ENCODE measurements at regions not wholly inside any gene's neighbourhood (a gene's known extent, or its start where the extent isn't known, plus 50 kb on each side); places are given as distances from the start of the nearest gene placed in this dataset.

GRCh38 chr9:105828171-105828570, 133.8 kb downstream of the TMEM38B start:
- no peak for DNase-seq

GRCh38 chr9:105828596-105829213, 134.4 kb downstream of the TMEM38B start:
- no peak for DNase-seq

- DNase-seq = no peak
These were observed 136.1 kb downstream of the TMEM38B start for GRCh38 chr9:105830461-105830860.

- no peak for DNase-seq
These were observed 137.9 kb downstream of the TMEM38B start for GRCh38 chr9:105832096-105832710.

GRCh38 chr9:105833271-105833975, 139.1 kb downstream of the TMEM38B start:
- DNase-seq = no peak

- DNase-seq = no peak
These were observed 140.1 kb downstream of the TMEM38B start for GRCh38 chr9:105834404-105834803.

- no peak for DNase-seq
These were observed 141.4 kb downstream of the TMEM38B start for GRCh38 chr9:105835721-105836120.

- no peak for DNase-seq
These were observed 142.8 kb downstream of the TMEM38B start for GRCh38 chr9:105836936-105837660.

- DNase-seq = no peak
These were observed 147.2 kb downstream of the TMEM38B start for GRCh38 chr9:105841562-105841961.

GRCh38 chr9:105842023-105842644, 147.8 kb downstream of the TMEM38B start:
- no peak for DNase-seq

- DNase-seq = no peak
These were observed 152.5 kb downstream of the TMEM38B start for GRCh38 chr9:105846825-105847224.

- DNase-seq = no peak
These were observed 156.6 kb downstream of the TMEM38B start for GRCh38 chr9:105850852-105851500.

- DNase-seq = no peak
These were observed 159.9 kb downstream of the TMEM38B start for GRCh38 chr9:105854026-105854782.

- no peak for DNase-seq
These were observed 160.7 kb downstream of the TMEM38B start for GRCh38 chr9:105854783-105855724.

- no peak for DNase-seq
These were observed 161.6 kb downstream of the TMEM38B start for GRCh38 chr9:105855987-105856386.

GRCh38 chr9:105858006-105858690, 163.8 kb downstream of the TMEM38B start:
- DNase-seq = no peak

- no peak for DNase-seq
These were observed 164.5 kb downstream of the TMEM38B start for GRCh38 chr9:105858877-105859276.

GRCh38 chr9:105859428-105860091, 165.2 kb downstream of the TMEM38B start:
- no peak for DNase-seq

- DNase-seq = no peak
These were observed 166.2 kb downstream of the TMEM38B start for GRCh38 chr9:105860516-105860915.

Measured in GF-D8 (cell line).